ENCODE measurements at regions not wholly inside any gene's neighbourhood (a gene's known extent, or its start where the extent isn't known, plus 50 kb on each side); places are given as distances from the start of the nearest gene placed in this dataset.
"Not testable (repeated sequence)": the region's sequence is repeated elsewhere in the genome, so short reads cannot be mapped to it uniquely, and the experiment has no call there.

DNA sequence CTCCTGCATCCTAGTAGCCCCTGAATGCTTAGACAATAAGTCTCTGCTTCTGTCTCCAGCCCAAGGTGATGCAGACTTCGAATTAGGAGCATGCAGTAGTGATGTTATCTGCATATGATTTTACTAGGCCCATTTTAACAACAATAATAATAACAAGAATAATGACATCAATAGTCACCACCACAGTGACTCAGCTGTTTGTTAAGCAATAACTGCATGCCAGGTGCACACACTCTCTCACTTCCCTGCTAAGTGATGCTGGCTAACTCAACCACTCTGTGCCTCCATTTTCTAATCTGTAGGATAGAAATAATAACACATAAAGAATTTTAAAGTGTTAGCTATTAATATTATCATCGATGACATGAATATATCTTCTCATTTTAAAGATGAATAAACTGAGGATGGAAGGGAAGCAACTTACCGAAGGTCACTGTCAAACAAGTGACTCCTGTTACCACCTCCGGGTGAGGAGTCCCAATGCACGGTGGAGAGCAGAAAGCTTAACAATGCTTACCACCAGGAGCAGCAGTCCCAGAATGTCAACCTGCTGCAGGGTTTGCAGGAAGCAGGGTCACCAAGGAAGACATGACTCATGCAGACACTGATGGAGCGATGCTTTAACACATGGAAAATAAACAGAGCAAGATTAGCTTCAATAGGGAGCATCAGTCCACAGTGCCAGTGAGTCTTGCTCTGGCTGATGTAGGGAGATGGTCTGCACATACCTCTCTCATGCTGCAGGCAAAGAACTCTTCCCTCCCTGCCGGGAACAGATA, 290.2 kb downstream of the SPATA17 start:
- no peak for DNase-seq

DNA sequence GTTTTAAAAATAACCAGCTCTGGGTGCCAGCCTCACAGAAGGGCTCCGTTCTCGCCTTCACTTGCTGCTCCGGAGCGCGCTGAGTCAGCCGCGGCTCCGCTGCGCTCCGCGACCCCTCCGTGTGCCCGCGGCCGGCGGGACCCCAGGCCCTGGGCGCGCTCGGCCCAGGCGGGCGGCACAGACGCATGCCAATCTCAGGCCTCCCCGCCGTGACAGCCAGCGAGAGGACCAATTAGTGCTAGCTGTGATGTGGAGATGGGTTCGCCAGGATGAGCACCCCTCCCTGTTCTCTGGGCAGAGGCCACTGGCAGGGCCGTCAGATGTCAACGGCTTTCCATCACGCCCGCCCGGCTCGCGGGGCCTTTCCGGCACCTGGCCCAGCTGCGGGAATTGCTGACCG, 293.8 kb downstream of the SPATA17 start:
- DNase-seq, result no peak

DNA sequence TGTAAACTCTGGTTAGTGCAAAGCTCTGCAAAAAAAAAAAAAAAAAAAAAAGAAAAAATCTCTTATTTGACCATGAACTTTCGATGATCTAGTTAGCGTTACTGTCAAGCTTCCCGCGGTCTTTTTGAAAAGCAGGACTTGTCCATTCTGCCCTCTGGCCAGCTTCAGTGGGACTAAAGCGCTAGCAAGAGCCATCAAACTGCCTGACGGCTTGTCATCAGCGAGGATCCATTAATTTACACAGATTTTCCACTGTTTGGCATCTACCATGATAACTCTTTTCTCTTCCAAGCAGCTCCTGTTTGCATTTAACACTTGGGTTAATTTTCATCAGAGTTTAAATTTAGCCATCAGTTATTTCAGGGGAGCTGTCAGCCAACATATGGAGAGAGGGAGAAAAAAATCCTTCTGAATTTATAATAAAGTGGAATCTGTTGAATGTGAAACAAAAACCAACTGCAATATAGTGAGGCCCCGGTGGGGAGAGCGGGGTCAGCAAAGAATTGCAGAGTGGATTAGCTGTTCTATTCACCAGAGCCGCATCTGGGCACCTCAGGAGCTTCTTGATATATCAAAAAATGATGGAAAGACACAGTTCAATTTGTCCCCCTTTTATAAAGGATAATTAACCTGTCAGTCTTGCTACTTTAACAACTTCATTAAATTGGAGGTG, 298.2 kb downstream of the SPATA17 start:
- no peak for DNase-seq

DNA sequence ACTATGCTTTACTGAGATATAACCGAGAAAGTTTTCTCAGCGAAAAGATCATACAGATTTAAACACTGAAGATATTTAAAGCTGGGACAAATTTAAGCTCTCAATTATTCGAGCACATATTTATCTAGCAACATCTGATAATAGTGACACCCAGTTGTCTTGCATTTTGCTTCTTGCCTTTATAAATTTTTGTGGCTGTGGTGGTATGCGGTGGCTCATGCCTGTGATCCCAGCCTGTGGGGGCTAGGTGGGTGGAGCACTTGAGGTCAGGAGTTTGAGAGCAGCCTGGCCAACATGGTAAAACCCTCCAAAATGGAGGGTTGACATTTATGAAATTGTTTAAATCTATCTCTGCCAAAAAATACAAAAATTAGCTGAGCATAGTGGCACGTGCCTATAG, 312.2 kb downstream of the SPATA17 start:
- DNase-seq, result no peak

DNA sequence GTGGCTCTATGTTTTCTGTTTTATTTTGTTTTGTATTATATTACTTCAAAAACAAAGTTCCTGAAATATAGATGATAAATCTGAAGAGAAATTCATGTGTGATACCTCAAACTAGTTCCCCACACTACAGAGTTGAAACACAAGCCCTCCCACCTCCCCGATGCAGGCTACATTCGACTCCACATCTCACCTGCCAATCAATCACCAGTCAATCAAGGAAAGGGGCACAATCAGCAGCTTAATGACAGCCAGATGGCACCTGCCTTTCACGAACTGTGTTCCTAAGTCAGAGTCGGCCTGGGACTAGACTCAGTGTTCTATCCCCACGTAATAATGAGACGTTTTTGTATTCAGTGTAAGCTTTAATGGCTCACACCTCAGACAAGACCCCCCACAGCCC, 313.4 kb downstream of the SPATA17 start:
- no peak for DNase-seq

DNA sequence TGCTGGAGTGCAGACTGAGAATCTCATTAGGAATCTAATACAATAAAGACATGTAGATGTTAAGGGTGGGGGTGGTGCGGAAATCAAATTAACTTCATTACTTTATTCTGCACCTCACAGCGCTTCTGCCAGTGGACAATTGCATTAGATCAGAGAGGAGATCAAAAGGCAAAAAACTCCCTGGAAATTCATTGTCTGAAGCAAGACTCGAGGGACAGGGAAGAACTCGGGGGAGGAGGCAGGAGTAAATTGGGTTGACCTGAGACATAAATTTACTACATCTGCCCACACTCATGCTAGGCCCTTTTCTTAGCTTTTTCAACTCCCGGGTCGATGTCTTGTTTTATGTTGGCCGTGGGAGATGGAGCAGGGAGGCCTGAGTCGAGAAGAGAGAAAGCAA, 315.4 kb downstream of the SPATA17 start:
- no peak for DNase-seq

DNA sequence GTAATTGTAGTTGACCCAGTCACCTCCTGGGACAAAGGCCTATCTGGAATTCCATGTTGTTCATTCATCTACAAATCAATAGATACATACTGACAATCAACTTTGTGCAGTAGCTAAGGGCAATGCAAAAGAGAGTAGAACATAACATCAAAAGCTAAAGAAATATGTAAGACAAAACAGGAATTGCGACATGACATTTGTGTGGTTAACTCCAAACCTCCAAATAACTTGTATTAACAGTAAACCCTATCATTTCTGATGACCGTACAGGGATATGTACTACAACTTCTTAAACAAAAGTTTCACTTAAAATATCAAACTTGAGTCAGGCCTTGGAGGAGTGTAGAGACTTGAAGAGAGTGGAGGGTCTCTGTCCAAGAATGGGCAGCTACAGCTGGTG, 317.6 kb downstream of the SPATA17 start:
- DNase-seq, result no peak

DNA sequence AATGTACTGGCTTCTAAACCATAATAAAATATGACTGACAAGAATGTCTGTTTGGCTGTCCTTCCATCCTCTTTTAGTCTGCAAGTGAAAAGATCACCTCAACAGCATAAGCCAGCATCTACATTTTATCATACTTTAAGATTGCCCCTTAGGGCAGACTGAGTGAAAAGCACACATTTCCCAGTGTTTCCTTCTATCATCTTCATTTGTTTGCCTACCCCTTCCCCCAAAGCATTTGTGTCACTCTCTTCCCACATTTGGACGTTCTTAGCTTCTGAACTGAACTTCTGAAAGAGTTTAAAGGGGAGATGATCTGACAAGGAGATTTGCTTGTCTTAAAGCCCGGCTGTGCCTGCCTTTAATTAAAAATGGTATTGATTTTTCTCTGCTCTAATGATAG, 322.2 kb downstream of the SPATA17 start:
- no peak for DNase-seq

DNA sequence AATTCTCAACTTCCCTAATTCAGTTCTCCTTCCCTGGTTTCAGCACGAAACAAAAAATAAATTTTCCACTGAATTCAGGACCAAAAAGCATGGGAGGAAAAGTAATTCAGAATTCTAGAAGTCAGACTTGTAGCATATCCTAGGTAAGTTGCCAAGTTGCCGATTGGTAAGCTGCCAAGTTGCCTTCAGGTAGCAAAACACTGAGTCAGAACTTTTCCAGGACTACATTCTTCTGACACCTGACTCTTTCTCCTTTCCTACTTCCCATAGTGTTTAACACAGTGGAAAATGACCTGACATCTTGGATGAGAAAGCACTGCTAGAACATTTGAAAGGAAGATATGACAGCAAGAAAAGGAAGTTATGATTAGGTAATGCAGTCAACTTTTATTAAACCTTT, 322.8 kb downstream of the SPATA17 start:
- DNase-seq, result no peak

DNA sequence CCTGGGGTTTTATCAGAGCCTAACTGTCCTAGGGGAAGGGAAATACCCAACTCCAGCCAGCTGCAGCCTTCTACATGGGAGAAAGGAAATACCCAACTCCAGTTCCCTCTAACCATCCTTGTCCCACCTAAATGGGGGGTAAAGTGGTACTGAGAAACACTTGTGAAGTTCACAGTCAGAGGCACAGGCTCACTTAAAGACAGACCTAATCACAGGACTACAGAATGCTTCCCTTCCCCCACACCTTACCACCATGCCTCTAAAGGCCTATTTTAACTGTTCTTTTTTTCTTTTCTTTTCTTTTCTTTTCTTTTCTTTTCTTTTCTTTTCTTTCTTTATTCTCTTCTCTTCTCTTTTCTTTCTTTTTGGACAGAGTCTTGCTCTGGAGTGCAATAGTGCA, 324.6 kb downstream of the SPATA17 start:
- no peak for DNase-seq

DNA sequence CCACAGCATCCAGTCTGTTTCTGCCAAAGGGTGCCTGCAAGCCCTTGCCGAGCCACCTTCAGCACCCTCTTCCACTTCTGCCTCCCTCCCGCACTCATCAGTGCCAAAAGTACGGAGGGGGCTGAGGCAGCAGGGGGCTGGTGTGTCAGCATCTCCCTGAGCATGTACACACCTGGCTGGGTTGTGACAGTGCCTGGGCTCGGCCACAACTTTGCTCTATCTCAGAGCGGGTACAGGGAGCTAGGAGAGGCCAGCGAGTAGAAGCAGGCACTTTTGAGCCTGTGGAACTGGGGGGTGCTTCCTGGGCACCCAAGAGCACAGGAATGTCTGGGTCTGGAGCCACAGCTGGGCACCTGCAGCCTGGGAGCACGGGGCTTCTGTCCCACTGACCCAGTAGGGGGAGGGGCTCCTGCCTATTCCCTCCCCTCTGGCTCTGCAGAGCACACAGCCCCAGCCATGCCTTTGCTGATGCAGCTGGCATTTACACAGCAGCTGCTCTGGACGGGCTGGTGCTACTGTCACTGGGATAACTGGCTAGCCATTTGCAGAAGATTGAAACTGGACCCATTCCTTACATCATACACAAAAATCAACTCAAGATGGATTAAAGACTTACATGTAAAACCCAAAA, 319.8 kb upstream of the RRP15 start:
- DNase-seq, result no peak

DNA sequence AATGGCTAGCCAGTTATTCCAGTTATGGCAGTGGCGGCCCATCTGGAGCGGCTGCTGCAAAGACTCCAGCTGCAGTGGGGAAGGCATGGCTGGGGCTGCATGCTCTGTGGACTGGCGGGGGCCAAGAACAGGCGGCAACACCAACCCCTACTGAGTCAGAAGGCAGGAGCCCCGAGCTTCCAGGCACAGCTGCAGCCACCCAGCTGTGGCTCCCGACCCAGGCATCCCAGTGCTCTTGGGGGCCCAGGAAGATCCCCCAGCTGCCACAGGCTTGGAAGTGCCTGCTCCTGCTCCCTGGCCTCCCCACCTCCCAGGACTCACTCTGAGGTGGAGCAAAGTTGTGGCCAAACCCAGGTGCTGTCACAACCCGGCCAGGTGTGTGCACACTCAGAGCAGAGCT, 317.0 kb upstream of the RRP15 start:
- no peak for DNase-seq

DNA sequence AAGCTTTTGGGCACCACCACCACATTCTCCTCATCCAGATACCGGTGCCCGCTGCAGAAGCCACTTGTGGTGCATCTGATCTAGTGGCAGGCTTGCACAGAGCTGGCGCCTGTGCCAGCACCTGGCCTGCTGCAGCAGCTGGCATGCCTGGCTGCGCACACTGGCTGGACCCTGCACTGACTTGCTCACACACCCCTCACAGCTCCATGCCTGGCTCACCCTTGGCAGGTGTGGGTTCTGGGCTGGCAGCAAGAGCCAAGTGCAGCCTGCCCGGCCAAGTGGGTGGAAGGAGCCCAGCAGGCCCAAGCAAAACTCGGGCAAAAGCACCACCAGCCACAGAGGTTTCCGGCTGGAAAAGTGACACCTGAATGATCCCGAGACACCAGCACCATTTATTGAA, 315.7 kb upstream of the RRP15 start:
- DNase-seq, result no peak

DNA sequence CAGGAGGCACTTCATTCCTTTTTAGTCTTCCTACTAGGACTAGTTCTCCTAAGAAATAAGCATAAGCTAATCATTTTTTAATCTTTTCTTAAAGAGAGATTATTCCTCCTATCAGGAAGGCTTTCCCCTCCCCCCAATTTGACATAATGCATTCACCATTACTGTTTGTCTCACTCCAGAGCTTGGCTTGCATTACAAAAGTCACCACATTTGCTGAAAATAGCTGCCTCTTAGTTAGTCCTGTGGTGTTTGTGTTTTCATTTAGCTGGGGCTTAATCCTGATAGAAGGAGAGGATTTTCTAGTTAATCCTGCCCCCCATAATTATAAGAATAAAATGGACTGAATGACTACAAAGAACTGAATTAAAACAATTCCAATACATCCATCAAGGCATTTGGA, 307.1 kb upstream of the RRP15 start:
- DNase-seq, result no peak

DNA sequence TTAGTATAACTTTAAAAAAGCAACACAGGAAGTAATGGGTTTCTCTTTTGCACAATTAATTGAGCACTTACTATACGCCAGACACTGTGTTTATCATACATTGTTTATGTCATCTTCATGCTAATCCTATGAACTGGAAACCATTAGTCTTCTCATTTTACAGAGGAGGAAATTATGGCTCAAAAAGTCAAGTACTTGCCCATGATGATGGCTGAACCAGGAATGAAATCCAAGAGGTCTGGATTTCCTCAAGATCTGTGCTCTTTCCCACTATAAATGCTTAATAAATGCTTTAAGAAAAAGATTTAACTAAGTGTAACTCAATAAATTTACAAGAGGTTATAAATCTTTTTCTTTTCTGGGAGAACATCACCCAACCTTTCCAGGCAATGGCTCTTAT, 303.7 kb upstream of the RRP15 start:
- no peak for DNase-seq

DNA sequence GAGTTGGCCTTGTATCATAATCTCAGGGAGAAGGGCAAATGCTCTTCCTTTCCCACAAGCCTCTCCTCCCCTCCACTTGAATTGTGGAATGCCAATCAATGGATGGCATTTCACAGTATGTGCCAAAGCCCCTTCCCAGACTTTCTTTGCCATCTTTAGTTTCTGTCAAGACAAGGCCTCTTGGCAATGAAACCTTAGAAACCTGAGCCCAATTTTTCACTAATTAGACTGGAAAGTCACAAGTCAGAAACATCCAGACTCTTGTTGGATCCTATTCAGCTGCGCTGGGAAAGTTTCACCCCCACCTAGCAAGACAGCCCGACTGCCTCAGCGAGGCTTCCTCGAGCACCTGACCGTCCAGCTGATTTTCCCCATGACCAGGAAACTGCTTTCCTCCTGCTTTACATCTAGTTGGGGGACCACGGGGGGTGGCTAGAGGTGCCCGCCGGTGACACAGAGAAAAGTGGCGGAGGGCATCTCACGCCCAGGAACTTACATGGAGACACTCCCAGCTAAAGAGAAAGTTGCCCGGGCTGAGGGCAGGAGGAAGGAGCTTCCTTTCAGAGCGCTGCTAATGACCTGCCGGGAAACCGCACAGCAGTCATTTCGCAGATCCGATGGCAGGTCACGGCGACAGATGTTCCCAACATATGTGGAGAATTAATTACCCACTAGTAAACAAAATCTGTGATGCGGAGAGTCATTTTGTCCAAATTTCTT, 302.6 kb upstream of the RRP15 start:
- DNase-seq, result no peak

DNA sequence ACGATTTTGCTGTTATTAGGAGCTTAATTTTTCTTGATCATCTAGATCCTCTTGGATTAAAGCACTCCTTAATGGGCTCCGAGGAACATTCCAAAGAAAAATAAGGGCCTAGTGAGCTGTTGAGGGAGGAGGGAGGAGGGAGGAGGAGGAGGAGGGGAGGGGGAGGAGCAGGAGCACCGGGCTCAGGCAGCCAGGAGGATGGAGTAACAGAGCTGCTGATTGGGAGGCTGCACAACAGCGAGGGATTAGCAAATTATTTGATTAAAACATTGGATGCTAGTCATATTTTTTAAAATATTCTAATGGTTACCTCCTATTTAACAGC, 302.1 kb upstream of the RRP15 start:
- no peak for DNase-seq

DNA sequence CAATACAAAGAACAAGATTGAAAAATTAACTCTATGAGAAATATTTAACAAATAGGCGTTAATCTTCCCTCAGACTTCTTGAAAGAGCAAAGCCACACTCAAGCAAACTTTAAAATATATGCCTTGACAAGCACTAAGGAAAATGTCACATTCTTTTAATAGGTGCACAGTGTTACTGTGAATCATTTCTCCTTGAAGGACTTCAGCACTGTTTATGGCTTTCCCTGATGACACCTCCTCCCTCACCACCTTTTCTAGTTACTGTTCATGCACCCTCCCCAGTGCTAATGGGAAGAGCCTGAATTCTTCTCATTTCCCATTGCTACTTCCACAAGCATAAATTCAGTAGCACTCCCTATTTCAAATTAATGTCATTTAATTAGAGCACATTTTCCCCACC, 299.5 kb upstream of the RRP15 start:
- no peak for DNase-seq

DNA sequence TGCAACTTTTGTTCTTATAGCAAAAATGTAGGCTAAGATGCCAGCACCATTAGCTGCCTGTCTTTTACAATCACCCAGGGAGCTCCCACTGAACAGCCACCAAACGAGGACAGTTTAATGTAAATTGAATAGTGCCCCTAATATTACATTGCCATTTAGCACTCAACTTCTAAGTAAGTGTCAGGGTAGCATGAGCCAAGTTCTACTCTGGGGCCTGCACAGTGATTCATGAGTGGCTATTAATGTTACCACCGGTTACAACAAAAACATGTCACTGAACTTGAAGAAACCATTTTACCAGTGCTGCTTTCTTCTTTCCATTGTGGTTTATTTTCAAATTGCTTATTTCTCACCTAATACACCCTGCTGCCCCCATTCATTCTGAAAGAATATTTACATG, 295.6 kb upstream of the RRP15 start:
- DNase-seq, result no peak

DNA sequence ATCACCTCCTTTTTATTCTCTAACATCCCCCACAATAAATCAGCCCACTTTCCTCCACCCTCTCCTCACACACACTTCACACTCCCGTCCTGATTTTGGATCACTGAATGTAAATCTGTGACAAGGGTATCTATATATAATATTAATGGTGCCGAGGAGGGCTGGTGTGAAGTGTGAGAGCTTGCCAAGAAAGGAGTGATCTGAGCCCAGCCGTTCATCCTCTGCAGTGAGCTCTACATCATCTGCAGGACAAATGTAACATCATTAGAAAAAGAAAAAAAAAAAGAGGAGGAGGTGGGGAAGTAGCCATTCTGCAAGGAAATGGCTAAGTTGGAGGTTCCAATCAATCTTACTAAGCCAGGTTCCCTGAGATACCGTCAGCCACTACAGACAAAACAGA, 291.7 kb upstream of the RRP15 start:
- DNase-seq, result no peak

DNA sequence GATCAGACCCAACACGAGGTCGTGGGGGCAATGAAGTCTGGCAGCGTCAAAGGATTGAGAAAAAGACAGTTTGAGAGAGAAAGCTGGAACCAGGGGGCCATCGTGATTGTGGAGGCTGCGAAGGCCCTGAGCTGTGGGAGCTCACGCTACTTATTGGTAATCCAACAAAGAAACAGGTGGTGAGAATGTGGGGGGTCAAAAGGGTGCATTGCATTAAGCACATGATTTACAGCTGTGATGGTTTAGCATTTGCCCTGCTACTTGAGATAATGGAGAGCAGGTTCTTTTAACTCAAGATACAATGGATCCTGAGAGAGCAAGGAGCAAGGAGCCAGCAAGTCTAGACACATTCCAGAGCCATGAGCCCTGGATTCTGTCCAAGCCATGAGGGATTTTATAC, 276.8 kb upstream of the RRP15 start:
- DNase-seq, result not testable (repeated sequence)

DNA sequence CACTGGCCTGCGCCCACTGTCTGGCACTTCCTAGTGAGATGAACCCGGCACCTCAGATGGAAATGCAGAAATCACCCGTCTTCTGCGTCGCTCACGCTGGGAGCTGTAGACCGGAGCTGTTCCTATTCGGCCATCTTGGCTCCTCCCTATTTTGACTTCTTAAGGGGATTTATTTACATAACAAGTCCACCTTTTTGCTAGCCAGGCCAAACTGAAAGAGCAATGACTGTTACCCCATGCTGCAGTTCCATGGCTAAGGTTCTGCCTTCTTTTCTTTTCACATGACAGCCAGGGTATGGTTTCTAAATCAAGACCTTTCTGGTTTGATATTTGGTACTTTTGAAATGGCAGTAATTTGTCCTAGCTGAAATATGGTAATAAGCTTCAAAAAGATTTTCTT, 270.0 kb upstream of the RRP15 start:
- not testable (repeated sequence) for DNase-seq

DNA sequence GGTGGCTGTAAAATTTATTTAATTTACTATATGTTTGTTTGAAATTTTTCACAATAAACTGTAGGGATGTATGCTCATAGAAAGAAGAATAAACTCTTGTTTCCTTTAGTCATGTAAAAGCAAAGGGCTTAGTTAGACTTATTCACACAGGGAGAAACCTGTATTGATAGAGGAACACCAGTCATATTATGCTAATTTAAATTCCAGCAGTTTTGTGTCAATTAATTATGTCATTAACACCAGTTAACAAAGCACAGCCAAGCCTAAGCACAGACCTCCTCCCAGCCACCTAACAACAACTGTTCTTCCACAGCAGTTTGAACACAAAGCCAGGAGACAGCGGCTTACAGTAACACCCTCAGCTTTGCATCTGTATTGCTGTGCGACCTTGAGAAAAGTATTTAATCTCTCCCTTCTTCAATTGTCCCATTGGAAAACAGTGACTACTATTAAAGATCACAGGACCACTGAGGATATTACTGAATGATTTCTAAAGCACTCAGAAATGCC, 260.8 kb upstream of the RRP15 start:
- DNase-seq, result no peak

DNA sequence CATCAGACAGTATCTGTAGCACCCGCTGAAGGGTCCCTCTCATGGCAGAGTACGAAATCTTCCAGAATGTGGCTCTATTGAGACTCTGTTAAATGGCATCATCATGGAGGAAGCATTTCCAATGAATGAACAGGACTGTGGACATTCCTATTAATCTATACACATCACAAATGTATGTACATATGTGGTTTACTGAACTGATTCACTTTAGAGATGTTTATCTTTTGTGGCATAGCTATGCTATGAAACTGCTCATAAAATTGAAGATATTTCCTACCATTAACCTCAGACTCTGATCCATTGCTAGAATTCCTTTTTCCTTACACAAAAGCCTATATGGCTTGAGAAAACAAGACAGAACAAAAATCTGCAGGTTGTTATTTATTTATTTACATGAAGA, 259.6 kb upstream of the RRP15 start:
- no peak for DNase-seq
